HEK293 (cell line): ENCODE measurements at regions not wholly inside any gene's neighbourhood (a gene's known extent, or its start where the extent isn't known, plus 50 kb on each side); places are given as distances from the start of the nearest gene placed in this dataset.

Experiments used
- CTCF ChIA-PET: fragments of 350-600 bp; formaldehyde crosslinking; extraction: SDS; loops from one replicate; lab custom pipeline; 2021; ENCODE audit warnings: antibody characterized with exemption; lab: Yijun Ruan, JAX
- POLR2A ChIA-PET: fragments of 300-600 bp; formaldehyde crosslinking; extraction: SDS; loops from one replicate; lab custom pipeline; 2020; ENCODE audit warnings: antibody characterized with exemption, inconsistent platforms; lab: Yijun Ruan, JAX
- H3K27ac ChIP-seq: fragments of 200-500 bp; sonication (Bioruptor generic); 2 replicates; pipeline ENCODE4 v1.5.1; 2014; ENCODE audit warnings: low read depth, low read length, control low read depth, inconsistent platforms; ENCODE audit errors: extremely low read depth
- H3K36me3 ChIP-seq, 2 experiments: fragments of 200-500 bp in 1 of 2; sonication (Bioruptor generic) in 1 of 2; 1 replicate in 1 of 2; 2 replicates in 1 of 2; pipeline ENCODE4 v1.5.1; 2014 to 2017; ENCODE audit warnings: inconsistent platforms in 2 of 2, low read length in 2 of 2; ENCODE audit not compliant: control insufficient read depth in 2 of 2, insufficient read depth in 1 of 2
- H3K4me1 ChIP-seq: fragments of 200-500 bp; sonication (Bioruptor generic); 2 replicates; pipeline ENCODE4 v1.5.1; 2014; ENCODE audit warnings: mild to moderate bottlenecking, low read length, inconsistent platforms; ENCODE audit not compliant: control insufficient read depth, insufficient read depth
- H3K4me3 ChIP-seq: 2 replicates; pipeline ENCODE4 v1.5.1; 2011; ENCODE audit warnings: low read depth, mild to moderate bottlenecking, control low read depth, low read length, moderate library complexity
- H3K9me3 ChIP-seq: fragments of 200-500 bp; sonication (Bioruptor generic); 2 replicates; pipeline ENCODE4 v1.5.1; 2014; ENCODE audit warnings: low read depth, low read length, inconsistent platforms; ENCODE audit not compliant: control insufficient read depth, insufficient read depth
- GLI4 ChIP-seq: fragments of 450-650 bp; formaldehyde crosslinking; IDR thresholded peaks from 2 replicates; pipeline ENCODE4 v1.5.1; 2016; ENCODE audit warnings: missing biosample characterization, missing genetic modification characterization
- KLF16 ChIP-seq: fragments of 450-650 bp; formaldehyde crosslinking; IDR thresholded peaks from 2 replicates; pipeline ENCODE4 v1.5.1; 2017; ENCODE audit warnings: missing biosample characterization, missing genetic modification characterization
- KLF7 ChIP-seq: fragments of 450-650 bp; formaldehyde crosslinking; IDR thresholded peaks from 2 replicates; pipeline ENCODE4 v1.5.1; 2016; ENCODE audit warnings: missing biosample characterization, missing genetic modification characterization, borderline replicate concordance
- OSR2 ChIP-seq: fragments of 450-650 bp; formaldehyde crosslinking; IDR thresholded peaks from 2 replicates; pipeline ENCODE4 v1.5.1; 2016; ENCODE audit warnings: missing biosample characterization, missing genetic modification characterization
- PATZ1 ChIP-seq: fragments of 450-650 bp; formaldehyde crosslinking; IDR thresholded peaks from 2 replicates; pipeline ENCODE4 v1.5.1; 2016; ENCODE audit warnings: missing biosample characterization, missing genetic modification characterization
- PRDM1 ChIP-seq: fragments of 450-650 bp; formaldehyde crosslinking; IDR thresholded peaks from 2 replicates; pipeline ENCODE4; 2016; ENCODE audit warnings: missing biosample characterization, missing genetic modification characterization
- SCRT2 ChIP-seq: fragments of 450-650 bp; formaldehyde crosslinking; IDR thresholded peaks from 2 replicates; pipeline ENCODE4 v1.5.1; 2016; ENCODE audit warnings: missing biosample characterization, missing genetic modification characterization
- SP3 ChIP-seq: fragments of 450-650 bp; formaldehyde crosslinking; IDR thresholded peaks from 2 replicates; pipeline ENCODE4 v1.5.1; 2016; ENCODE audit warnings: missing biosample characterization, missing genetic modification characterization
- ZFP37 ChIP-seq: fragments of 450-650 bp; formaldehyde crosslinking; IDR thresholded peaks from 2 replicates; pipeline ENCODE4 v1.5.1; 2016; ENCODE audit warnings: missing biosample characterization, missing genetic modification characterization
- ZNF26 ChIP-seq: fragments of 450-650 bp; formaldehyde crosslinking; IDR thresholded peaks from 2 replicates; pipeline ENCODE4 v1.5.1; 2016; ENCODE audit warnings: missing biosample characterization, missing genetic modification characterization
- ZNF274 ChIP-seq, 2 experiments: fragments of 200-500 bp in 1 of 2; fragments of 450-650 bp in 1 of 2; sonication (Bioruptor generic) in 1 of 2; formaldehyde crosslinking in 1 of 2; IDR thresholded peaks; 2 replicates each; pipeline versions ENCODE4 v1.5.1 to v1.6.1; 2014 to 2016; ENCODE audit warnings: borderline replicate concordance in 1 of 2, inconsistent platforms in 1 of 2, low read length in 1 of 2, missing biosample characterization in 1 of 2, missing genetic modification characterization in 1 of 2
- ZNF280D ChIP-seq: fragments of 450-650 bp; formaldehyde crosslinking; IDR thresholded peaks from 2 replicates; pipeline ENCODE4 v1.5.1; 2016; ENCODE audit warnings: missing biosample characterization, missing genetic modification characterization
- ZNF416 ChIP-seq: fragments of 450-650 bp; formaldehyde crosslinking; IDR thresholded peaks from 2 replicates; pipeline ENCODE4 v1.5.1; 2016; ENCODE audit warnings: missing biosample characterization, missing genetic modification characterization
- ZNF426 ChIP-seq: fragments of 450-650 bp; formaldehyde crosslinking; IDR thresholded peaks from 2 replicates; pipeline ENCODE4 v1.5.1; 2017; ENCODE audit warnings: missing biosample characterization, missing genetic modification characterization, mild to moderate bottlenecking, inconsistent platforms, moderate library complexity
- ZNF521 ChIP-seq: fragments of 450-650 bp; formaldehyde crosslinking; IDR thresholded peaks from 2 replicates; pipeline ENCODE4 v1.5.1; 2017; ENCODE audit warnings: missing biosample characterization, mild to moderate bottlenecking, missing genetic modification characterization
- ZNF548 ChIP-seq: fragments of 450-650 bp; formaldehyde crosslinking; IDR thresholded peaks from 2 replicates; pipeline ENCODE4 v1.5.1; 2016; ENCODE audit warnings: missing biosample characterization, missing genetic modification characterization
- ZNF558 ChIP-seq: fragments of 450-650 bp; formaldehyde crosslinking; IDR thresholded peaks from 2 replicates; pipeline ENCODE4 v1.5.1; 2016; ENCODE audit warnings: missing biosample characterization, missing genetic modification characterization
- ZNF560 ChIP-seq: fragments of 450-650 bp; formaldehyde crosslinking; IDR thresholded peaks from 2 replicates; pipeline ENCODE4 v1.5.1; 2017; ENCODE audit warnings: missing biosample characterization, missing genetic modification characterization, borderline replicate concordance
- ZNF837 ChIP-seq: fragments of 450-650 bp; formaldehyde crosslinking; IDR thresholded peaks from 2 replicates; pipeline ENCODE4 v1.5.1; 2016; ENCODE audit warnings: missing biosample characterization, missing genetic modification characterization
- TF ChIP-seq, protein P1 (sequence below): fragments of 450-650 bp; formaldehyde crosslinking; IDR thresholded peaks from 2 replicates; pipeline ENCODE4 v1.5.1; 2017; ENCODE audit warnings: missing biosample characterization, missing genetic modification characterization
- TF ChIP-seq, protein P2 (sequence below): fragments of 450-650 bp; formaldehyde crosslinking; IDR thresholded peaks from 2 replicates; pipeline ENCODE4 v1.5.0; 2017; ENCODE audit warnings: missing biosample characterization, missing genetic modification characterization, borderline replicate concordance
- TF ChIP-seq, protein P3 (sequence below): fragments of 450-650 bp; formaldehyde crosslinking; IDR thresholded peaks from 2 replicates; pipeline ENCODE4 v1.5.1; 2017; ENCODE audit warnings: missing biosample characterization, missing genetic modification characterization

GRCh38 chr10:81009296-81009695 is 471.6 kb downstream of the SH2D4B start:
- H3K4me3 ChIP-seq, result no peak overlapping the region
- POLR2A ChIA-PET, result no interaction called here
- no peaks in the 10 kb centered on the region for H3K36me3 ChIP-seq
- CTCF ChIA-PET, result interaction anchor here (1.1 kb wide), 1 partner anchor 9 kb away, joined by 5 read pairs; no protein-coding TSS in a partner anchor
- TF ChIP-seq ZNF280D, result no peak
- no peak for TF ChIP-seq OSR2
- TF ChIP-seq ZNF426 (tag by site-specific recombination), result no peak
- TF ChIP-seq PRDM1 (tag by site-specific recombination), result no peak
- no peak for TF ChIP-seq SP3 (tag by site-specific recombination)
- no peak for TF ChIP-seq ZFP37 (tag by site-specific recombination)
- TF ChIP-seq ZNF548 (tag by site-specific recombination), result no peak
- TF ChIP-seq, protein P1, sequence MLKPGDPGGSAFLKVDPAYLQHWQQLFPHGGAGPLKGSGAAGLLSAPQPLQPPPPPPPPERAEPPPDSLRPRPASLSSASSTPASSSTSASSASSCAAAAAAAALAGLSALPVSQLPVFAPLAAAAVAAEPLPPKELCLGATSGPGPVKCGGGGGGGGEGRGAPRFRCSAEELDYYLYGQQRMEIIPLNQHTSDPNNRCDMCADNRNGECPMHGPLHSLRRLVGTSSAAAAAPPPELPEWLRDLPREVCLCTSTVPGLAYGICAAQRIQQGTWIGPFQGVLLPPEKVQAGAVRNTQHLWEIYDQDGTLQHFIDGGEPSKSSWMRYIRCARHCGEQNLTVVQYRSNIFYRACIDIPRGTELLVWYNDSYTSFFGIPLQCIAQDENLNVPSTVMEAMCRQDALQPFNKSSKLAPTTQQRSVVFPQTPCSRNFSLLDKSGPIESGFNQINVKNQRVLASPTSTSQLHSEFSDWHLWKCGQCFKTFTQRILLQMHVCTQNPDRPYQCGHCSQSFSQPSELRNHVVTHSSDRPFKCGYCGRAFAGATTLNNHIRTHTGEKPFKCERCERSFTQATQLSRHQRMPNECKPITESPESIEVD, result no peak
- TF ChIP-seq ZNF416 (tag by site-specific recombination), result no peak
- no peak for TF ChIP-seq KLF16 (tag by site-specific recombination)
- no peak for TF ChIP-seq ZNF837 (tag by site-specific recombination)
- TF ChIP-seq, all 188 proteins: peak for 0
- no peak overlapping the region for H3K27ac ChIP-seq
- H3K9me3 ChIP-seq, result no peaks in the 10 kb centered on the region
- H3K4me1 ChIP-seq, result no peaks in the 10 kb centered on the region

- Histone ChIP-seq H3K36me3 (no peaks in the 10 kb centered on the region), H3K9me3 (no peaks in the 10 kb centered on the region), H3K4me3 (no peak overlapping the region), H3K4me1 (no peaks in the 10 kb centered on the region), H3K27ac (no peak overlapping the region)
- POLR2A ChIA-PET, result no interaction called here
- CTCF ChIA-PET, result interaction anchor here (0.7 to 1.4 kb wide), 2 partner anchors 89 to 346 kb away, joined by 3 to 4 read pairs; no protein-coding TSS in a partner anchor
- TF ChIP-seq, protein P2, sequence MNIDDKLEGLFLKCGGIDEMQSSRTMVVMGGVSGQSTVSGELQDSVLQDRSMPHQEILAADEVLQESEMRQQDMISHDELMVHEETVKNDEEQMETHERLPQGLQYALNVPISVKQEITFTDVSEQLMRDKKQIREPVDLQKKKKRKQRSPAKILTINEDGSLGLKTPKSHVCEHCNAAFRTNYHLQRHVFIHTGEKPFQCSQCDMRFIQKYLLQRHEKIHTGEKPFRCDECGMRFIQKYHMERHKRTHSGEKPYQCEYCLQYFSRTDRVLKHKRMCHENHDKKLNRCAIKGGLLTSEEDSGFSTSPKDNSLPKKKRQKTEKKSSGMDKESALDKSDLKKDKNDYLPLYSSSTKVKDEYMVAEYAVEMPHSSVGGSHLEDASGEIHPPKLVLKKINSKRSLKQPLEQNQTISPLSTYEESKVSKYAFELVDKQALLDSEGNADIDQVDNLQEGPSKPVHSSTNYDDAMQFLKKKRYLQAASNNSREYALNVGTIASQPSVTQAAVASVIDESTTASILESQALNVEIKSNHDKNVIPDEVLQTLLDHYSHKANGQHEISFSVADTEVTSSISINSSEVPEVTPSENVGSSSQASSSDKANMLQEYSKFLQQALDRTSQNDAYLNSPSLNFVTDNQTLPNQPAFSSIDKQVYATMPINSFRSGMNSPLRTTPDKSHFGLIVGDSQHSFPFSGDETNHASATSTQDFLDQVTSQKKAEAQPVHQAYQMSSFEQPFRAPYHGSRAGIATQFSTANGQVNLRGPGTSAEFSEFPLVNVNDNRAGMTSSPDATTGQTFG (tag by site-specific recombination), result no peak
- TF ChIP-seq KLF7 (no peak), ZNF274 (IDR thresholded peaks at IDR 0.05; ENCODE audit: low read length) (no peak), ZNF274 (tag by site-specific recombination; IDR thresholded peaks at IDR 0.05; ENCODE audit: borderline replicate concordance) (no peak), GLI4 (tag by site-specific recombination) (no peak), ZNF558 (tag by site-specific recombination) (no peak), KLF16 (tag by site-specific recombination) (no peak), ZNF560 (tag by site-specific recombination) (no peak), ZNF416 (tag by site-specific recombination) (no peak), ZNF521 (tag by site-specific recombination) (no peak), SCRT2 (tag by site-specific recombination) (no peak), ZNF548 (tag by site-specific recombination) (no peak), ZNF26 (tag by site-specific recombination) (no peak), PATZ1 (no peak)
- TF ChIP-seq, protein P3, sequence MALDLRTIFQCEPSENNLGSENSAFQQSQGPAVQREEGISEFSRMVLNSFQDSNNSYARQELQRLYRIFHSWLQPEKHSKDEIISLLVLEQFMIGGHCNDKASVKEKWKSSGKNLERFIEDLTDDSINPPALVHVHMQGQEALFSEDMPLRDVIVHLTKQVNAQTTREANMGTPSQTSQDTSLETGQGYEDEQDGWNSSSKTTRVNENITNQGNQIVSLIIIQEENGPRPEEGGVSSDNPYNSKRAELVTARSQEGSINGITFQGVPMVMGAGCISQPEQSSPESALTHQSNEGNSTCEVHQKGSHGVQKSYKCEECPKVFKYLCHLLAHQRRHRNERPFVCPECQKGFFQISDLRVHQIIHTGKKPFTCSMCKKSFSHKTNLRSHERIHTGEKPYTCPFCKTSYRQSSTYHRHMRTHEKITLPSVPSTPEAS (tag by site-specific recombination), result no peak
These were observed 476.1 kb downstream of the SH2D4B start for GRCh38 chr10:81013771-81014170.
